ENCODE measurements at regions not wholly inside any gene's neighbourhood (a gene's known extent, or its start where the extent isn't known, plus 50 kb on each side); places are given as distances from the start of the nearest gene placed in this dataset.

- DNase-seq (no peak), ATAC-seq (no peak)
- intact Hi-C loops (cut with DNase I, micrococcal nuclease), result no loop called here
These were observed 69.3 kb upstream of the NKX1-1 start for GRCh38 chr4:1475277-1476139.

- DNase-seq (no peak), ATAC-seq (no peak)
- intact Hi-C loops (cut with DNase I, micrococcal nuclease), result no loop called here
These were observed 68.2 kb upstream of the NKX1-1 start for GRCh38 chr4:1474126-1475090.

GRCh38 chr4:1473718-1474117, 67.5 kb upstream of the NKX1-1 start:
- no peak for ATAC-seq
- intact Hi-C loops (cut with DNase I, micrococcal nuclease), result no loop called here
- DNase-seq, result no peak

- DNase-seq, result no peak
- intact Hi-C loops (cut with DNase I, micrococcal nuclease), result no loop called here
- no peak for ATAC-seq
These were observed 66.8 kb upstream of the NKX1-1 start for GRCh38 chr4:1472911-1473518.

GRCh38 chr4:1472148-1472797, 66.0 kb upstream of the NKX1-1 start:
- ATAC-seq, result no peak
- no peak for DNase-seq
- intact Hi-C loops (cut with DNase I, micrococcal nuclease), result no loop called here

GRCh38 chr4:1471443-1472147, 65.4 kb upstream of the NKX1-1 start:
- DNase-seq (no peak), ATAC-seq (no peak)
- intact Hi-C loops (cut with DNase I, micrococcal nuclease), result no loop called here

- ATAC-seq, result no peak
- no peak for DNase-seq
- intact Hi-C loops (cut with DNase I, micrococcal nuclease), result no loop called here
These were observed 64.7 kb upstream of the NKX1-1 start for GRCh38 chr4:1470816-1471442.

- ATAC-seq (no peak), DNase-seq (no peak)
- intact Hi-C loops (cut with DNase I, micrococcal nuclease), result no loop called here
These were observed 64.1 kb upstream of the NKX1-1 start for GRCh38 chr4:1470393-1470670.

GRCh38 chr4:1469607-1470392, 63.6 kb upstream of the NKX1-1 start:
- intact Hi-C loops (cut with DNase I, micrococcal nuclease), result no loop called here
- ATAC-seq, result no peak
- no peak for DNase-seq

GRCh38 chr4:1469043-1469442, 62.8 kb upstream of the NKX1-1 start:
- DNase-seq (no peak), ATAC-seq (no peak)
- intact Hi-C loops (cut with DNase I, micrococcal nuclease), result no loop called here

- ATAC-seq (no peak), DNase-seq (no peak)
- intact Hi-C loops (cut with DNase I, micrococcal nuclease), result no loop called here
These were observed 61.6 kb upstream of the NKX1-1 start for GRCh38 chr4:1467581-1468458.

GRCh38 chr4:1466863-1467165, 60.6 kb upstream of the NKX1-1 start:
- ATAC-seq, result no peak
- intact Hi-C loops (cut with DNase I, micrococcal nuclease), result no loop called here
- no peak for DNase-seq

- intact Hi-C loops (cut with DNase I, micrococcal nuclease), result no loop called here
- ATAC-seq, result no peak
- no peak for DNase-seq
These were observed 60.0 kb upstream of the NKX1-1 start for GRCh38 chr4:1466034-1466862.

- ATAC-seq, result no peak
- no peak for DNase-seq
- intact Hi-C loops (cut with DNase I, micrococcal nuclease), result no loop called here
These were observed 59.2 kb upstream of the NKX1-1 start for GRCh38 chr4:1465173-1466033.

GRCh38 chr4:1464581-1465171, 58.4 kb upstream of the NKX1-1 start:
- intact Hi-C loops (cut with DNase I, micrococcal nuclease), result no loop called here
- ATAC-seq, result no peak
- no peak for DNase-seq

Data from left colon (tissue), 2 donors.